ENCODE measurements at regions not wholly inside any gene's neighbourhood (a gene's known extent, or its start where the extent isn't known, plus 50 kb on each side); places are given as distances from the start of the nearest gene placed in this dataset.

DNA sequence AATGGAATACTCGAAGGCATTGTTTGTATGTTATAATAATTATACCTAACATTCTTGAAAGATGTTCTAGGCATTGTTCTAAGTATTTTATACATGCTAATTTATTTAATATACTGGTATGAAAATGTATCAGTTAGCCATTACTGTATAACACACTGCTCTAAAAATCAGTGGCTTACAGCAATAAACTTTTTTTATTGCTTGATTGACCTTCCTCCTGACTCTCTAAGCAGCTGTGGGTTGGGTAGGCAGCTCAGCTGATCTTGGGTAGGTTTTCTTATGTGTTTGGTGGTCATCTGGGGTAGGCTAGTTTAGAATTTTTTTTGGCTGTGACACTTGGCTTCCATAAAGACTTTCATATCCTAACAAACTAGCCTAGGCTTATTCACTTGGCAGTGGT lies 100.2 kb upstream of the SYT6 start:
- no peak overlapping the region for H3K27ac Mint-ChIP-seq
- no peak overlapping the region for H2BK5ac ChIP-seq (ENCODE audit: insufficient read length, low read length)
- peaks cover 10 to 16% of the 10 kb centered on the region in 2 experiments; a peak in 3 of 5 replicates for H3K9me3 Mint-ChIP-seq
- H3K4me2 ChIP-seq (ENCODE audit: insufficient read depth, insufficient read length, low read length), result no peak overlapping the region
- H3K14ac ChIP-seq (ENCODE audit: insufficient read depth, low read length), result no peak overlapping the region
- no peak overlapping the region for H4K91ac ChIP-seq (ENCODE audit: insufficient read length, low read depth, low read length)
- TF ChIP-seq, protein P1, sequence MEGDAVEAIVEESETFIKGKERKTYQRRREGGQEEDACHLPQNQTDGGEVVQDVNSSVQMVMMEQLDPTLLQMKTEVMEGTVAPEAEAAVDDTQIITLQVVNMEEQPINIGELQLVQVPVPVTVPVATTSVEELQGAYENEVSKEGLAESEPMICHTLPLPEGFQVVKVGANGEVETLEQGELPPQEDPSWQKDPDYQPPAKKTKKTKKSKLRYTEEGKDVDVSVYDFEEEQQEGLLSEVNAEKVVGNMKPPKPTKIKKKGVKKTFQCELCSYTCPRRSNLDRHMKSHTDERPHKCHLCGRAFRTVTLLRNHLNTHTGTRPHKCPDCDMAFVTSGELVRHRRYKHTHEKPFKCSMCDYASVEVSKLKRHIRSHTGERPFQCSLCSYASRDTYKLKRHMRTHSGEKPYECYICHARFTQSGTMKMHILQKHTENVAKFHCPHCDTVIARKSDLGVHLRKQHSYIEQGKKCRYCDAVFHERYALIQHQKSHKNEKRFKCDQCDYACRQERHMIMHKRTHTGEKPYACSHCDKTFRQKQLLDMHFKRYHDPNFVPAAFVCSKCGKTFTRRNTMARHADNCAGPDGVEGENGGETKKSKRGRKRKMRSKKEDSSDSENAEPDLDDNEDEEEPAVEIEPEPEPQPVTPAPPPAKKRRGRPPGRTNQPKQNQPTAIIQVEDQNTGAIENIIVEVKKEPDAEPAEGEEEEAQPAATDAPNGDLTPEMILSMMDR (conservative IDR thresholded peaks at IDR 0.05), result no peak
- no peaks in the 10 kb centered on the region for H3K9me3 ChIP-seq (ENCODE audit: control insufficient read depth, low read depth, low read length)
- H2BK12ac ChIP-seq (ENCODE audit: insufficient read length, low read depth, low read length), result no peak overlapping the region
- H2AFZ ChIP-seq (ENCODE audit: low read length), result no peak overlapping the region
- H3K18ac ChIP-seq (ENCODE audit: insufficient read length, low read depth, low read length), result no peak overlapping the region
- no peak overlapping the region for H3K4me3 Mint-ChIP-seq
- peaks cover 0 to 8% (median 6%) of the 10 kb centered on the region in 3 experiments; a peak in 2 of 7 replicates for H3K36me3 Mint-ChIP-seq (ENCODE audit: insufficient read depth in 1 of 3, low read depth in 3 of 3)
- H3T11ph ChIP-seq (ENCODE audit: low read length), result no peak overlapping the region
- H3K9ac ChIP-seq (ENCODE audit: extremely low read depth, insufficient read length, low read length), result no peak overlapping the region
- H3K4me1 Mint-ChIP-seq, result peaks cover 9 to 12% of the 10 kb centered on the region in 2 experiments
- H3K4ac ChIP-seq (ENCODE audit: low read depth, low read length), result no peak overlapping the region
- H3K79me2 ChIP-seq (ENCODE audit: insufficient read depth, low read length), result no peaks in the 10 kb centered on the region
- peaks cover 20% of the 10 kb centered on the region for H3K27me3 Mint-ChIP-seq (ENCODE audit: low read depth)
- no peaks in the 10 kb centered on the region for H3K27me3 ChIP-seq (ENCODE audit: insufficient read depth, low read length)
- no peaks in the 10 kb centered on the region for H3K79me1 ChIP-seq (ENCODE audit: insufficient read depth, low read depth, low read length, poor library complexity, severe bottlenecking)
- H4K8ac ChIP-seq (replicated peaks; ENCODE audit: insufficient read length, low read depth, low read length), result no peak overlapping the region
- H2BK20ac ChIP-seq (ENCODE audit: low read depth, low read length, poor library complexity, severe bottlenecking), result no peak overlapping the region
- H2BK120ac ChIP-seq (ENCODE audit: low read depth, low read length, poor library complexity, severe bottlenecking), result no peak overlapping the region
- no peak overlapping the region for H3K23ac ChIP-seq (ENCODE audit: insufficient read length, low read depth, low read length)
- no peak overlapping the region for H3K56ac ChIP-seq (ENCODE audit: insufficient read length, low read depth, low read length)
- no peak overlapping the region for H2BK15ac ChIP-seq (ENCODE audit: low read depth, low read length)
- no peaks in the 10 kb centered on the region for H3K23me2 ChIP-seq (ENCODE audit: insufficient read length, low read depth, low read length, poor library complexity, severe bottlenecking)
- DNase-seq, result no peak
- H3K4me1 ChIP-seq (ENCODE audit: insufficient read depth, low read length), result no peaks in the 10 kb centered on the region; the same call in 1 of the 2 replicates
- no peak overlapping the region for H2AK5ac ChIP-seq (ENCODE audit: insufficient read length, low read length)
- no peak overlapping the region for H4K5ac ChIP-seq (ENCODE audit: insufficient read length, low read depth, low read length)
- H3K27ac ChIP-seq (ENCODE audit: insufficient read length, low read depth, low read length), result no peak overlapping the region
- H4K20me1 ChIP-seq (ENCODE audit: control insufficient read depth, insufficient read depth, insufficient read length), result no peaks in the 10 kb centered on the region
- WGBS (ENCODE audit: extremely low coverage, insufficient read length, low lambda C conversion rate), result no CpG with 5 or more reads among the region's 1 CpG
